Gastroesophageal sphincter (tissue), 4 donors: ENCODE measurements at regions not wholly inside any gene's neighbourhood (a gene's known extent, or its start where the extent isn't known, plus 50 kb on each side); places are given as distances from the start of the nearest gene placed in this dataset.

ENCODE experiments used
- ATAC-seq: fragments of 150-250 bp; one replicate; pipeline ENCODE4 v1.9.1; 2016; ENCODE audit warnings: mild to moderate bottlenecking, moderate library complexity
- H3K27ac ChIP-seq, 4 donors: fragments of 200-600 bp; sonication (generic) in 3 of 4; 1 replicate in 3 of 4; 2 replicates in 1 of 4; pipeline ENCODE4 v1.5.1; 2016 to 2019
- H3K27me3 ChIP-seq: fragments of 200-600 bp; sonication (generic); one replicate; pipeline ENCODE4 v1.5.1; 2019
- H3K36me3 ChIP-seq, 2 donors: fragments of 200-600 bp; sonication (generic); one replicate each; pipeline ENCODE4 v1.5.1; 2019; ENCODE audit warnings: control low read depth in 1 of 2
- H3K4me1 ChIP-seq, 3 donors: fragments of 200-600 bp; sonication (generic); 1 replicate in 2 of 3; 2 replicates in 1 of 3; pipeline ENCODE4 v1.5.1; 2016 to 2019; ENCODE audit warnings: control low read depth in 2 of 3
- H3K4me3 ChIP-seq, 2 donors: fragments of 200-600 bp; sonication (generic); one replicate each; pipeline ENCODE4 v1.5.1; 2019; ENCODE audit warnings: mild to moderate bottlenecking in 1 of 2, moderate library complexity in 1 of 2
- H3K9me3 ChIP-seq, 3 donors: fragments of 200-600 bp; sonication (generic); one replicate each; pipeline ENCODE4 v1.5.1; 2017 to 2019; ENCODE audit warnings: control low read depth in 2 of 3
- EP300 ChIP-seq: sonication (generic); formaldehyde crosslinking; IDR thresholded peaks from one replicate; pipeline ENCODE4 v1.6.1; 2017; ENCODE audit warnings: antibody characterized with exemption, mild to moderate bottlenecking
- POLR2A ChIP-seq, 2 donors: fragments of 450-650 bp; IDR thresholded peaks; one replicate each; pipeline ENCODE4 v1.6.1; 2017; ENCODE audit warnings: antibody characterized with exemption in 2 of 2, mild to moderate bottlenecking in 2 of 2, moderate library complexity in 1 of 2
- POLR2AphosphoS5 ChIP-seq: sonication (generic); formaldehyde crosslinking; IDR thresholded peaks from one replicate; pipeline ENCODE4 v1.6.1; 2017; ENCODE audit warnings: antibody characterized with exemption
- WGBS, 2 donors: methylation state at CpG; one replicate each; pipeline ENCODE4 v1.1.5; 2018; ENCODE audit warnings: low coverage in 1 of 2; 5-methylcytosine and 5-hydroxymethylcytosine counted together
- TF ChIP-seq, protein P1 (sequence below), 4 experiments: fragments of 200-600 bp in 2 of 4; fragments of 450-650 bp in 2 of 4; sonication (generic) in 1 of 4; IDR thresholded peaks; one replicate each; pipeline ENCODE4 v1.5.1; 2017 to 2019; ENCODE audit warnings: antibody characterized with exemption in 4 of 4, mild to moderate bottlenecking in 2 of 4, moderate library complexity in 2 of 4

DNA sequence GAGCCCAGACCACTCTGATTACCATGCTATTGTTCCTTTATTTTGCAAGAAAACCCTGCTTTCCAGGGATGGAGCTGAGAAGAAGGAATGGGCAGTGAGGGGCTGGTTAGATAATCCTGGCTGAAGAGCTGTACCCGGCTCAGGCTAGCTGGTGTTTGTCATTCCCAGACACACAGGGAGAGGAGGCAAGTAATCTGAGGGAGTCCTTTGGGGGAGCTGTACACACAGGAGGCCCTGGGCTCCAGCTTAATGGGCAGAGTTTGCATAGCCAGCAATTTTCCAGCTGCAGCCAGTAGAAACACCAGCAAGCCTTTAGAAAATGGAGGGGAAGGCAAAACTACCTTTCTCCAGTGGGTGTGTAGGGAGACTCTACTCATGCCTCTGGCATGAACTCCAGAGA lies 259.3 kb downstream of the SOX11 start:
- no peak for TF ChIP-seq POLR2A (IDR thresholded peaks at IDR 0.05)
- no peak for TF ChIP-seq EP300
- TF ChIP-seq, protein P1, sequence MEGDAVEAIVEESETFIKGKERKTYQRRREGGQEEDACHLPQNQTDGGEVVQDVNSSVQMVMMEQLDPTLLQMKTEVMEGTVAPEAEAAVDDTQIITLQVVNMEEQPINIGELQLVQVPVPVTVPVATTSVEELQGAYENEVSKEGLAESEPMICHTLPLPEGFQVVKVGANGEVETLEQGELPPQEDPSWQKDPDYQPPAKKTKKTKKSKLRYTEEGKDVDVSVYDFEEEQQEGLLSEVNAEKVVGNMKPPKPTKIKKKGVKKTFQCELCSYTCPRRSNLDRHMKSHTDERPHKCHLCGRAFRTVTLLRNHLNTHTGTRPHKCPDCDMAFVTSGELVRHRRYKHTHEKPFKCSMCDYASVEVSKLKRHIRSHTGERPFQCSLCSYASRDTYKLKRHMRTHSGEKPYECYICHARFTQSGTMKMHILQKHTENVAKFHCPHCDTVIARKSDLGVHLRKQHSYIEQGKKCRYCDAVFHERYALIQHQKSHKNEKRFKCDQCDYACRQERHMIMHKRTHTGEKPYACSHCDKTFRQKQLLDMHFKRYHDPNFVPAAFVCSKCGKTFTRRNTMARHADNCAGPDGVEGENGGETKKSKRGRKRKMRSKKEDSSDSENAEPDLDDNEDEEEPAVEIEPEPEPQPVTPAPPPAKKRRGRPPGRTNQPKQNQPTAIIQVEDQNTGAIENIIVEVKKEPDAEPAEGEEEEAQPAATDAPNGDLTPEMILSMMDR (IDR thresholded peaks at IDR 0.05): no peak
- no peak for TF ChIP-seq POLR2AphosphoS5

DNA sequence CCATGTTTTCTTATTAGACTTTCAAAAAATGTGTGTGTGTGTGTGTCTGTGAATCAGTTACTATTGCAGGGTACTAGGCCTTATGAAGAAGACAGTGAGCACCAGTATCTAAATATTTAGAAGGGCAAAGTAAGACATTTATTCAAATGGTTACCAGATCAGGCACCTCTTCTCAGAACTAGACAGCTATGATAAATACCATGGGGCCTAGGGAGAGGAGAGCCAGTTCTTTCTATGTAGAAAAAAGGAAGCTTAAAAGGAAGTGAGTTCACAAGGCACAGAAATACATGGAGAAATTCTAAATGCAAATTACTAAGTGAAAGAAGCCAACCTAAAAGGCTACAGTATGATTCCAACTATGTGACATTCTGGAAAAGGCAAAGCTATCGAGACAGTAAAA lies 261.3 kb downstream of the SOX11 start:
- WGBS, 2 donors: 38 to 63% methylated on average over 1 of the region's 1 CpG
- no peak overlapping the region for H3K4me3 ChIP-seq
- H3K4me1 ChIP-seq: no peaks in the 10 kb centered on the region
- no peaks in the 10 kb centered on the region for H3K27me3 ChIP-seq
- no peaks in the 10 kb centered on the region for H3K36me3 ChIP-seq
- no peaks in the 10 kb centered on the region for H3K9me3 ChIP-seq
- ATAC-seq: no peak
- TF ChIP-seq POLR2AphosphoS5 (no peak), POLR2A (IDR thresholded peaks at IDR 0.05) (no peak), EP300 (no peak)
- TF ChIP-seq, protein P1 (IDR thresholded peaks at IDR 0.05): no peak
- H3K27ac ChIP-seq: no peak overlapping the region

More for the DNA sequence above, 259.3 kb downstream of the SOX11 start:
- no peaks in the 10 kb centered on the region for H3K36me3 ChIP-seq
- no peaks in the 10 kb centered on the region for H3K9me3 ChIP-seq
- H3K27me3 ChIP-seq: no peaks in the 10 kb centered on the region
- no peak overlapping the region for H3K4me3 ChIP-seq
- H3K27ac ChIP-seq: no peak overlapping the region
- H3K4me1 ChIP-seq: no peaks in the 10 kb centered on the region
- 100% methylated on average over 1 of the region's 1 CpG; no CpG with 5 or more reads in 1 of the 2 donors for WGBS, 2 donors
- ATAC-seq: no peak

DNA sequence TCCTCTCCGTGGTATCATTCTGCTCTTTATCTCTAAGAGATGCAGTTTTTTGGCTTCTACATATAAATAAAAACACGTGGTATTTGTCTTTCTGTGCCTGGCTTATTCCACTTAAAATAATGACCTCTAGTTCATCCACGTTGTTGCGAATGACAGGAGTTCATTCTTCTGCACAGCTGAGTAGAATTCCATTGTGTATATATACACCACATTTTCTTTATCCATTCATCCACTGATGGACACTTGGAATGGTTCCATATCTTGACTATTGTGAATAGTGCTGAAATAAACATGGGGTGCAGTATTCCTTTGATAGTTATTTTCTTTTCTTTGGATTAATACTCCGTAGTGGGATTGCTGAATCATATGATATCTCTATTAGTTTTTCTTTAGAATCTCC lies 262.3 kb downstream of the SOX11 start:
- H3K36me3 ChIP-seq: no peaks in the 10 kb centered on the region
- peaks cover 0 to 2% (median 0%) of the 10 kb centered on the region in 3 donors for H3K9me3 ChIP-seq
- ATAC-seq: no peak
- TF ChIP-seq EP300: no peak
- no peak for TF ChIP-seq POLR2AphosphoS5
- TF ChIP-seq, protein P1 (IDR thresholded peaks at IDR 0.05): no peak
- no peak for TF ChIP-seq POLR2A (IDR thresholded peaks at IDR 0.05)
- H3K27me3 ChIP-seq: no peaks in the 10 kb centered on the region
- no peak overlapping the region for H3K4me3 ChIP-seq
- WGBS, 2 donors: 44 to 58% methylated on average over 5 of the region's 5 CpGs
- H3K27ac ChIP-seq: no peak overlapping the region
- no peaks in the 10 kb centered on the region for H3K4me1 ChIP-seq

DNA sequence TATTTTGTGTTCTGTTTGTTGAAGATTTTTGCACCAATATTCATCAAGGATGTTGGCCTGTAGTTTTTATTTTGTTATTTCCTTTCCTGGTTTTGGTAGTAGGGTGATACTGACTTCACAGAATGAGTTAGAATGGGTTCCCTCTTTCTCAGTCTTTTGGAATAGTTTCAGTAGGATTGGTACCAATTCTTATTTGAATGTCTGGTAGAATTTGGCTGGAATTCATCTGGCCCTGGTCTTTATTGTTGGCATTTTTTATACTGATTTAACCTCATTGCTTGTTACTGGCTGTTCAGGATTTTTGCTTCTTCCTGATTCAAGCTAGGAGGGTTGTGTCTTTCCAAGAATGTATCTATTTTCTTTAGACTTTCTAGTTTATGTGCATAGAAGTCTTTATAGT lies 263.7 kb downstream of the SOX11 start:
- Histone ChIP-seq H3K36me3 (no peaks in the 10 kb centered on the region), H3K27me3 (no peaks in the 10 kb centered on the region), H3K4me1 (no peaks in the 10 kb centered on the region), H3K9me3 (peaks cover 0 to 8% (median 0%) of the 10 kb centered on the region in 3 donors), H3K27ac (no peak overlapping the region), H3K4me3 (no peak overlapping the region)
- ATAC-seq: no peak
- no peak for TF ChIP-seq POLR2A (IDR thresholded peaks at IDR 0.05)
- TF ChIP-seq POLR2AphosphoS5: no peak
- TF ChIP-seq, protein P1 (IDR thresholded peaks at IDR 0.05): no peak
- TF ChIP-seq EP300: no peak

DNA sequence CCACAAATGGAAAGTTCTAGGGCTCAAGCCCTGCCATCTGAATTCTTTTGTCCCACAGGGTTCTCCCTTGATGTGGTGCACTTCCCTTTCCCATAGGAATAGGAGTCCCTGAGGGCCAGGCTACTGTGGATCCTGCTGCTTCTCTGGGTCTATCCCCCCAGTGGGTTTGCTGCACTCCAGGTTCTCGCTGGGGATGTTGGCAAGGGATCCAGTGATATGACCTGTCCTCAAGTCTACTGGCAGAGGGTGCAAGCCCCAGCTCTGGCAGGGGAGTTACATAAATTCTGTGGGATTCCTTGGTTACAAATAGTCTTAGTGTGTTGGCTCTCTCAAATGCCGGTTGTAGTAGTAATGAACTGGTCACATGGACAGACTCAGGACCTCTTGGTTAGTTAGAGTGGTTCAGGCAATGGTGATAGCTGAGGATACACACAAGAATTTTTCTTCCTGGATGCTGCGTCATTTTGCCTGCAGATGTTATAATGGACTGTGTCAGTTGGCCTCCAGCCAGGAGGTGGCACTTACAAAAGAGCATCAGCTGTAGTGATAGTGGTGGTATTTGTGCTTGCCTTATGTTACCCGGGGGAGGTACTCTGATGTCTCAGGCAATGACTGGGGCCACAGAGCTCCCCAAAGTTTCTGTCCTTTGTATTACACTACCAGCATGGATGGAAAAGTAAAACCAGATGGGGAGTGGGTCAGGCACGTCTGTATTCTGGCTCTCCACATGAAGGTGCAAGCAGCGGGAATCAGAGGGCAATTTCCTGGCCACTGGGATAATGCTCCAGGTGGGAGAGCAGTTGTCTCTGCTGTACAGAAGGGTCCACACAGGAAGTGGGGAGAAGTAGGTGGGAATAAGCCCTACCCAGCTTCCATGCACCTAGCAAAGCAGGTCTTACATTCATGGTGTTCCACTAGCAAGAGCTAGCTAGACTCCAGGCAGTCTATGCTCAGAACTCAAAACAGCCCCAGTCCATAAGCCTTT lies 267.9 kb downstream of the SOX11 start:
- H3K4me3 ChIP-seq: no peak overlapping the region
- ATAC-seq: no peak
- no peaks in the 10 kb centered on the region for H3K4me1 ChIP-seq
- no peak overlapping the region for H3K27ac ChIP-seq
- H3K27me3 ChIP-seq: no peaks in the 10 kb centered on the region
- peaks cover 0 to 17% (median 0%) of the 10 kb centered on the region in 3 donors for H3K9me3 ChIP-seq
- H3K36me3 ChIP-seq: no peaks in the 10 kb centered on the region
- WGBS, 2 donors: 80% methylated on average over 1 of the region's 6 CpGs
- TF ChIP-seq POLR2AphosphoS5 (no peak), EP300 (no peak), POLR2A (IDR thresholded peaks at IDR 0.05) (no peak)
- TF ChIP-seq, protein P1 (IDR thresholded peaks at IDR 0.05): no peak
